Brain microvascular endothelial cell (primary cell): ENCODE measurements at regions not wholly inside any gene's neighbourhood (a gene's known extent, or its start where the extent isn't known, plus 50 kb on each side); places are given as distances from the start of the nearest gene placed in this dataset.

Source experiments
- DNase-seq: peaks from one replicate; pipeline ENCODE4 v3.0.0-alpha.2; 2020
- H3K27ac ChIP-seq: fragments of 250-450 bp; sonication (Bioruptor Pico); 2 replicates; pipeline ENCODE4 v1.5.1; 2020; ENCODE audit warnings: mild to moderate bottlenecking, moderate library complexity
- H3K27me3 ChIP-seq: fragments of 250-450 bp; sonication (Bioruptor Pico); replicated peaks from 2 replicates; pipeline ENCODE4 v1.5.1; 2020; ENCODE audit warnings: mild to moderate bottlenecking
- H3K36me3 ChIP-seq: fragments of 250-450 bp; sonication (Bioruptor Pico); replicated peaks from 2 replicates; pipeline ENCODE4 v1.5.1; 2020; ENCODE audit warnings: mild to moderate bottlenecking
- H3K4me3 ChIP-seq: 2 replicates; pipeline ENCODE4 v1.5.1; 2011; ENCODE audit warnings: low read depth, mild to moderate bottlenecking, control low read depth, low read length, moderate library complexity
- in situ Hi-C: cut with HindIII; loops from 2 replicates; pipeline ENCODE4 v1.10.0; 2017; ENCODE audit warnings: low sequenced_read_pairs, low pct_ligation_motif_present
- TF ChIP-seq, protein P1 (sequence below): IDR thresholded peaks from 2 replicates; pipeline ENCODE4 v1.5.1; 2011; ENCODE audit warnings: low read depth, mild to moderate bottlenecking, moderate library complexity, low read length, control low read depth, inconsistent platforms; ENCODE audit errors: missing control alignments

GRCh38 chr11:127193950-127194349, 193.4 kb upstream of the KIRREL3 start:
- H3K27me3 ChIP-seq = no peaks in the 10 kb centered on the region
- H3K27ac ChIP-seq = no peak overlapping the region
- TF ChIP-seq, protein P1, sequence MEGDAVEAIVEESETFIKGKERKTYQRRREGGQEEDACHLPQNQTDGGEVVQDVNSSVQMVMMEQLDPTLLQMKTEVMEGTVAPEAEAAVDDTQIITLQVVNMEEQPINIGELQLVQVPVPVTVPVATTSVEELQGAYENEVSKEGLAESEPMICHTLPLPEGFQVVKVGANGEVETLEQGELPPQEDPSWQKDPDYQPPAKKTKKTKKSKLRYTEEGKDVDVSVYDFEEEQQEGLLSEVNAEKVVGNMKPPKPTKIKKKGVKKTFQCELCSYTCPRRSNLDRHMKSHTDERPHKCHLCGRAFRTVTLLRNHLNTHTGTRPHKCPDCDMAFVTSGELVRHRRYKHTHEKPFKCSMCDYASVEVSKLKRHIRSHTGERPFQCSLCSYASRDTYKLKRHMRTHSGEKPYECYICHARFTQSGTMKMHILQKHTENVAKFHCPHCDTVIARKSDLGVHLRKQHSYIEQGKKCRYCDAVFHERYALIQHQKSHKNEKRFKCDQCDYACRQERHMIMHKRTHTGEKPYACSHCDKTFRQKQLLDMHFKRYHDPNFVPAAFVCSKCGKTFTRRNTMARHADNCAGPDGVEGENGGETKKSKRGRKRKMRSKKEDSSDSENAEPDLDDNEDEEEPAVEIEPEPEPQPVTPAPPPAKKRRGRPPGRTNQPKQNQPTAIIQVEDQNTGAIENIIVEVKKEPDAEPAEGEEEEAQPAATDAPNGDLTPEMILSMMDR = no peak
- in situ Hi-C loops = no loop called here
- no peaks in the 10 kb centered on the region for H3K36me3 ChIP-seq
- no peak for DNase-seq
- no peak overlapping the region for H3K4me3 ChIP-seq

GRCh38 chr11:127191689-127192088, 191.1 kb upstream of the KIRREL3 start:
- no peaks in the 10 kb centered on the region for H3K27me3 ChIP-seq
- DNase-seq = no peak
- H3K4me3 ChIP-seq = no peak overlapping the region
- TF ChIP-seq, protein P1 = no peak
- in situ Hi-C loops = no loop called here
- H3K27ac ChIP-seq = no peak overlapping the region
- H3K36me3 ChIP-seq = no peaks in the 10 kb centered on the region

- Histone ChIP-seq H3K27me3 (no peaks in the 10 kb centered on the region), H3K4me3 (no peak overlapping the region), H3K36me3 (no peaks in the 10 kb centered on the region), H3K27ac (no peak overlapping the region)
- in situ Hi-C loops = no loop called here
- no peak for DNase-seq
- TF ChIP-seq, protein P1 = no peak
Measured at GRCh38 chr11:127191261-127191660, 190.7 kb upstream of the KIRREL3 start.

DNA sequence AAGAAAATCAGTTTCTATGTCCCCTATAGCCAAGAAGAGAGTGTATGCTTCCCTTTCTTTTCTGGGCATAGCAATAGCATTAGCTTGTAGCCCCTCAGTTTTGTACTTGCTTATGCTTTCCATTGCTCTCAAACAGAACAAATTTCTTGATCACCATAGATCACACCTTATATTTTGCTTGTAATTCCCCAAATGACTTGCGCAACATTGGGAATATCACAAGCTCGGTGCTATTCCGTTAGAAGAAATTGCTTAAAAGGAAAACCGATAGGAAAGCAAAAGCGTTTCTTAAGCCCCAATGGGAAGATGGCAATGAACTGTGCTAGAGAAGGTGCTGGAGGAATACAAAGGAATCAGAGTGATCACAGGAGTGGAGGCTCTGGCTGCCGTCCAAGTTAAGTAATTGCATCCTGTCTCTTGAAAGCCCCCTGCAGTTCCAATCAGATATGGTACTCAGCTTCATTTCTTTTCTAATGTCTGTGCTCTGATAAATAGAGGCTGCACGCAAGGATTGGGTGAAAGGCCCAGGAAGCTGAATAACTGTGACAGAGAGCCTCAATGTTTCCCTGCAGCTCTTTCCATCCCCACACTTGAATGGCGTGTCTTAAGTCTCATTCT, 182.1 kb upstream of the KIRREL3 start:
- in situ Hi-C loops = no loop called here
- H3K36me3 ChIP-seq = no peaks in the 10 kb centered on the region
- TF ChIP-seq, protein P1 = no peak
- no peaks in the 10 kb centered on the region for H3K27me3 ChIP-seq
- H3K4me3 ChIP-seq = no peak overlapping the region
- H3K27ac ChIP-seq = no peak overlapping the region
- no peak for DNase-seq

DNA sequence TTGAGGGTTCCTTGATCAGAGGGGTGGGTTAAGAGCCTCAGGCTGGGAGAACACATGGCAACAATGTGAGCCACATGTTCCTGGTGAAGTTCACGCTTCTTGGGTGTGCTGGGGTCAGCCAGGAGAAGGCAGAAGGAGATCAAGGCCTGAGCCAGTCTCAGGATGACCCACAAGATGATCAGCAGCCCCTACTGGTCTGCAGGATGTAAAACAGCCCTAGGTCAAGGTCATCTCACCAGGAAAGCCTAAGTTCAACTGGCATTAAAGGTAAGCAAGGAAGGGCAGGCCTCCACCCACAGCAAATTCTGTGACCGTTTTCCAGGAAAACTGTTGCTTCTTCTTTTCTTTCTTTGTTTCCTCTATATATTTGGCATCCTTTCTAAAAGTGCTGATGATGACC, 156.7 kb upstream of the KIRREL3 start:
- H3K4me3 ChIP-seq = no peak overlapping the region
- no peaks in the 10 kb centered on the region for H3K27me3 ChIP-seq
- in situ Hi-C loops = no loop called here
- TF ChIP-seq, protein P1 = no peak
- DNase-seq = no peak
- H3K36me3 ChIP-seq = no peaks in the 10 kb centered on the region
- H3K27ac ChIP-seq = no peak overlapping the region

DNA sequence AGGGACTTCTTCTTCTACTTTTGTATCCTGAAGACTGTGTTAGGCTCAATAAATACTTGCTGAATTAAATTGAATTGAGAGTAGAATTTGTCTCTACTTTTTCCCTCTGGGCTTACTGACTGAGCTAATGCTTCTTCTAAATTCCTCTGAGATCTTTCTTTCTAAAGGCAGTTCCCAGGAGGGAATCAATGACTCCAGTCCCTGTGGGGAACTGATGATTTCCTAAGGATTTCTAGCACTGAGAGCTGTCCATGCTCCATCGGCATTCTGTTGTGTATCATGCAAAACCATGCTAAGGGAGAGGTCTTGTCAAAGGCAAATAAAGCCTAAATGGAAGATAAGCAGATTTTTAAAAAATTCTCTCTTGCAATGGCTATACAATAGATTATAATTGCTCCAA, 148.8 kb upstream of the KIRREL3 start:
- Histone ChIP-seq H3K4me3 (no peak overlapping the region), H3K27me3 (no peaks in the 10 kb centered on the region), H3K36me3 (no peaks in the 10 kb centered on the region), H3K27ac (no peak overlapping the region)
- DNase-seq = no peak
- TF ChIP-seq, protein P1 = no peak
- in situ Hi-C loops = no loop called here
